ENCODE measurements at regions not wholly inside any gene's neighbourhood (a gene's known extent, or its start where the extent isn't known, plus 50 kb on each side); places are given as distances from the start of the nearest gene placed in this dataset.

DNA sequence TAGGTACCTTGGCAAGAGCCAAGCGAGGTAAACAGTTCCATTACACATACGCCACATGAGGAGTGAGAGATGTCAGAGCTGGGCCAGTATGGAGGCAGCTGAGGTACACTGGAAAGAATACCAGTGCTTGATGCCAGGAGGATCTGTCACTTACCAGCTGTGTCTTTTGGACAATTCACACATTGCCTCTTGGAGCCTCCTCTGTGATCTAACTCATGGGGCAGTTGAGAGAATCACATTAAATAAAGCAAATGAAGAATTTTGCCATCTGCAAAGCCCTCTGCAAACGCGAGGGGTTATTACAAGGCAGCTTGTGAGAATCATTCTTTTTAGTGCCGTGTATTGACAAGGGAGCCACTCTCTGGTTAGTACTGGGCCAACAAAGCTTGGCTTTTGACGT lies 429.7 kb upstream of the KLF4 start:
- TF ChIP-seq, protein P1, sequence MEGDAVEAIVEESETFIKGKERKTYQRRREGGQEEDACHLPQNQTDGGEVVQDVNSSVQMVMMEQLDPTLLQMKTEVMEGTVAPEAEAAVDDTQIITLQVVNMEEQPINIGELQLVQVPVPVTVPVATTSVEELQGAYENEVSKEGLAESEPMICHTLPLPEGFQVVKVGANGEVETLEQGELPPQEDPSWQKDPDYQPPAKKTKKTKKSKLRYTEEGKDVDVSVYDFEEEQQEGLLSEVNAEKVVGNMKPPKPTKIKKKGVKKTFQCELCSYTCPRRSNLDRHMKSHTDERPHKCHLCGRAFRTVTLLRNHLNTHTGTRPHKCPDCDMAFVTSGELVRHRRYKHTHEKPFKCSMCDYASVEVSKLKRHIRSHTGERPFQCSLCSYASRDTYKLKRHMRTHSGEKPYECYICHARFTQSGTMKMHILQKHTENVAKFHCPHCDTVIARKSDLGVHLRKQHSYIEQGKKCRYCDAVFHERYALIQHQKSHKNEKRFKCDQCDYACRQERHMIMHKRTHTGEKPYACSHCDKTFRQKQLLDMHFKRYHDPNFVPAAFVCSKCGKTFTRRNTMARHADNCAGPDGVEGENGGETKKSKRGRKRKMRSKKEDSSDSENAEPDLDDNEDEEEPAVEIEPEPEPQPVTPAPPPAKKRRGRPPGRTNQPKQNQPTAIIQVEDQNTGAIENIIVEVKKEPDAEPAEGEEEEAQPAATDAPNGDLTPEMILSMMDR (IDR thresholded peaks at IDR 0.05) = no peak
- TF ChIP-seq EP300 (IDR thresholded peaks at IDR 0.05) (no peak), POLR2A (IDR thresholded peaks at IDR 0.05) (no peak), POLR2AphosphoS5 (IDR thresholded peaks at IDR 0.05) (no peak)
